HG02884 (cell line): ENCODE measurements at regions not wholly inside any gene's neighbourhood (a gene's known extent, or its start where the extent isn't known, plus 50 kb on each side); places are given as distances from the start of the nearest gene placed in this dataset.

ENCODE experiments used
- ATAC-seq: cut with Tn5 transposase; IDR thresholded peaks from one replicate; pipeline ENCODE4 v1.9.1; 2021; ENCODE audit warnings: mild to moderate bottlenecking, moderate library complexity; ENCODE audit not compliant: unreplicated experiment

DNA sequence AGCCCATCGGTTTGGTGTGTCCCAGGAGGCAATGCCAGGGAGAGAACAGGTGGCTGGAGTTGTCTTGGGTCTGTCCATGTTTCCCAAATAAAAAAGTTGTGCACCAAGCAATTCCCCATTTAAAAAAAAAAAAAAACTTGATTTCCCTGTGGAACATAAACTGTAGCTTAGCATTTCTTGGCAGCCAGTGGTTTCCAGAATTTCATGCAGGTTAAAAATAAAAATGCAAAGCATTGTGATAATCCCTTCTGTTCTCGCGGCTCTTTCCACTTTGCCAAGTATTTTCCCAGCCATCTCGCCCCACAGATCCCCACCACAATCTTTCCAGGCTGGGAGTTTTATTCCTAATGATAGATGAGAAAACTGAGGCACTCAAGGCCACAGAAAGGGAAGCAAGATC lies 51.4 kb upstream of the MSX1 start:
- ATAC-seq = no peak

DNA sequence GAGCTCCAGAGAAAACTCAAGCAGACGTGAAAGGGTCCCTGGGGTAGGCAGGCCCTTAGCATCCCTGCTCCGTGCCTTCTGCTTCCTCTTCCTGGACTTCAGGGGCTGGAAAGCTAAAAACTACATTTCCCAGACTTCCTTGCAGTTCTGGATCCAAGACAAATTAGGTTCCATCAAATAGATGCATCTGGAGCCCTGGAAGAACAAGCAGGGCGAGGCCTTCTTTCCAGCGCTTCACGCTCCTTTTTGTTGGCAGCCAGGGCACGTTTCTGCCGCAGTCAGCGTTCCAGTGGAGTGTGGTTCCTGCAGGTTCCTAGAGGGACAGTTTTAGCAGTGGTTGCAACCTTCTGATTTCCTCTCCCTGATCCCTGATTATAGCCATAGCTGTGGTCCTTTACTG lies 53.6 kb upstream of the MSX1 start:
- ATAC-seq = no peak

- ATAC-seq = no peak
These were observed 55.6 kb upstream of the MSX1 start for GRCh38 chr4:4803912-4804296.

DNA sequence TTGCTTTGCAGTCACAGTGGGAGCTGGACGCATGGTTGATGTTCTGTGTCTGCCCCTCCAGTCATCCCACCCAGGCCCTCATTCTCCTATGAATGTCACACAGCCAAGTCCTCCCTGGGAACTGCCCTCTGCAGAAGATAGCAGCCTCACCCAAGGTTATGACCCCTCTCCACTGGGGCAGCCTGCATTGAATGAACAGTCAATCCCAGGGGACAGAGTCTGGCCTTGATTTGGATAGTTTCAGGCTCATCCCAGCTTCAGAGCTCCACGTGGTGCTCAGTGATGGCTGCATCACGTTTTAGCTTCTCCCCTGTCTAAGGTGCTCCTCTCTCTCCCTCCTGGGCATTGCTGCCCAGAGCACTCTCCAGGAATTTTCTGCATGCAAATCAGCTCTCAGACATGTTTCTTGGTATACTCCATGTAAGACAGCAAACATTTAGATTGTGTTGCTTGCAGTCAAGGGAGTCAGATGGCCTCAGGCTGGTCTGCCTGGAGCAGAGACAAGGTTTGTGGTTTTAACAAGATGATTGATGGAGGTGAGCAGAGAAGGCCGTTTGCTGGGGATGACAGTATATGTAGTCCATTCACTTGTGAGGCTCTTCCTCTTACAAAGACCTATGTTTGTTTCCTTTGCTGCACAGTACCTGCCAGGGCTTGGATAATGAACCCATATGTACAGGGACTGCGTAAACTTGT lies 56.1 kb upstream of the MSX1 start:
- ATAC-seq = no peak

GRCh38 chr4:4800646-4801408 lies 58.6 kb upstream of the MSX1 start:
- no peak for ATAC-seq

DNA sequence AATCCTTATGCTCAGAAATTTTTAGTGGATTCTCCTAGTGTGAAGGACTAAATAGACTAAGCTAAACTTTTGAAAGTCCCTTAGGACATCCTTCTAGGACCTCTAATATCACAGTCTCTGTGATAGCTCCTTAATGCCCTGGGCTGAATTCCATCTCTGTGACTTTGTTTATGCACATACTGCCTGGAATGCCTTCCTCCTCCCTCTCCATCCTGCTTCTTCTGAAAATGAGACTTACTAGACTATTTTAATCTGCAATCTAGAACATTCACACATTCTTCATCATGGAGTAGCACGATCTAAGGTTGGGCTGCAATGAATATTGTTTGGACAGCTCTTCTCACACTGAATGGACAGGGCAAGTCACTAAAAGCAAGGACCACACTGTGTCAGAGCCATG lies 65.0 kb upstream of the MSX1 start:
- ATAC-seq = no peak

DNA sequence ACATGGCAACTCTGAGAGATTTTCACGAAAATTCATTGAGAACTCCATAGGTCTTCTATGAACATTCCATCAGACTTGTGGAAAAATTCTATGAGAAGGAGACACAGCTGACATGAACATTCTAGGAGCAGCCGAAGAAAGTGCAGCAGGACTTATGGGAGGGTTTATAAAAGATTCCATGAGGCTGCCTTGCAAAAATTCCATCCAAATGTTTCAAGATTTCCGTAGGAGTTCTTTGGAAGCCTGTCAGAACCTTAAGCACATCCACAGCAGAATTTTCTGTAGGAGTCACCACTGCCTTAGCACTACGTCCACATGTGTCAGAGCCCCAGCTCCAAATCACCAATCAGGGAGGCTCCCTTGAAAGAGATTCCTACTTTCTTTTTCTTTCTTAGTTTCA lies 67.0 kb upstream of the MSX1 start:
- ATAC-seq = no peak

GRCh38 chr4:4791299-4792111 lies 68.0 kb upstream of the MSX1 start:
- no peak for ATAC-seq

DNA sequence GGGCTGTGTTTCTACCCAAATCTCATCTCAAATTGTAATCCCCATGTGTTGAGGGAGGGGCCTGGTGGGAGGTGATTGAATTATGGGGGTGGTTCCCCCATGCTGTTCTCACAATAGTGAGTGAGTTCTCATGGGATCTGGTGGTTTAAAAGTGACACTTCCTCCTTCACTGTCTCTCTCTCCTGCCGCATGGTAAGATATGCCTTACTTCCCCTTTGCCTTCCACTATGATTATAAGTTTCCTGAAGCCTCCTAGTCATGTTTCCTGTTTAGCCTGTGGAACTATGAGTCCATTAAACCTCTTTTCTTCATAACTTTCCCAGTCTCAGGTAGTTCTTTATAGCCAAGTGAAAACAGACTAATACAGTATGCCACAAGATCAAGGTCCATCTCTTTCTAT lies 70.0 kb upstream of the MSX1 start:
- no peak for ATAC-seq

GRCh38 chr4:4788573-4788972 lies 70.9 kb upstream of the MSX1 start:
- ATAC-seq = no peak

- ATAC-seq = no peak
These were observed 72.0 kb upstream of the MSX1 start for GRCh38 chr4:4787421-4787820.

- no peak for ATAC-seq
These were observed 75.1 kb upstream of the MSX1 start for GRCh38 chr4:4784379-4784778.

GRCh38 chr4:4783847-4784246 lies 75.6 kb upstream of the MSX1 start:
- no peak for ATAC-seq

GRCh38 chr4:4782969-4783368 lies 76.5 kb upstream of the MSX1 start:
- no peak for ATAC-seq

DNA sequence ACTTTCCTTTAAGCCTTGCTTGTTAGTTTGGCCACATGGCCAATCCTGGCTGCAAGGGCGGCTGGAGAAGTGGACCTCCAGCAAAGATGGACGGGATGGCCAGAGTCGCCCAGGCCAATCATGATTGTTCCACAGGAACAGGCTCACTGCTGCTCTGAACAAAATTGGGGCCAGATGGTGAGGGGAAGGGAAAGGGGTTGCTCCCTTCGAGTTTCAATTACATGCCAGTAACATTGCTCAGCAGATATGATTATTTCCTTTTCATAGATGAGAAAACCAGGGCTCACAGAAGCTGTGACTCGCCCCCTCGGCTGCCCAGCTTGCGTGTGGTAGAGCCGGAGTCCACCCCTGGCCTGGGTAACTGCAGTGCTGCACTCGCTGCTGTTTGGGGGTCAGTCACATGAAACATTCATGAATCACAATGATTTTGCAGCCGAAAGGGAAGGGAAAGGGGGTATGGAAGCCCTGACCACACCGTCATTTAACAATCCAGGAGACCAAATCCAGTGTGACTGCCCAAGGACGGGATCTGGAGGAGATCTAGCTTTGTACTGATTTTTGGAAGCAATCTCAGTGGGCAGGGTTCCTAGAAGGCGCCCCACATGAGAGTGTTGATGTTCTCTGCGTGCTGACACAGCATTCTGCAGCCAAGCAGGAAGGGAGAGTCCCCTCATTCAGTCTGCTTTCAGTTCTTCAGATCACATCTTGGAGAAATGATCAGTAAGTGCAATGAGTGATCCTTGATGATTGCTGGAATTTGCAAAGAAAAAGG lies 77.3 kb upstream of the MSX1 start:
- ATAC-seq = no peak

DNA sequence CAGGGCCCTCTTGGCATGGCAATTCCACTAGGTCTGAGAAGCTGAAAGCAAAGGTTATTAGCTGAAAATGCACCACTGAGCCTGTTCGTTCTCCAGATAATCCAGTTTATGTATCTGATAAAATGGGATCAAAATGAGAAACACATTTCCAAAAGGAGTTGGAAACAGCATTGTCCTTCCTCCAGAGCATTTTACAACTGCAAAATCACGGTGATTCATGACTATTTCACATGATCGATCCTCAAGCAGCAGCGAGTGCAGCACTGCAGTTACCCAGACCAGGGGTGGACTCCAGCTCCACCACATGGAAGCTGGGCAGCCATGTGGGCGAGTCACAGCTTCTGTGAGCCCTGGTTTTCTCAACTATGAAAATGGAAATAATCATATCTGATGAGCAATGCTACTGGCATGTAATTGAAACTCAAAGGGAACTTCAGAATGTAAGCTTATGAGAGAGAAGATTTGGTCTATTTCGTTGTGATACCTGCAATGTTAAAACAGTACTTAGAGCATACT lies 78.7 kb upstream of the MSX1 start:
- no peak for ATAC-seq

- no peak for ATAC-seq
These were observed 80.0 kb upstream of the MSX1 start for GRCh38 chr4:4779486-4779885.

- ATAC-seq = no peak
These were observed 80.4 kb upstream of the MSX1 start for GRCh38 chr4:4779054-4779453.

DNA sequence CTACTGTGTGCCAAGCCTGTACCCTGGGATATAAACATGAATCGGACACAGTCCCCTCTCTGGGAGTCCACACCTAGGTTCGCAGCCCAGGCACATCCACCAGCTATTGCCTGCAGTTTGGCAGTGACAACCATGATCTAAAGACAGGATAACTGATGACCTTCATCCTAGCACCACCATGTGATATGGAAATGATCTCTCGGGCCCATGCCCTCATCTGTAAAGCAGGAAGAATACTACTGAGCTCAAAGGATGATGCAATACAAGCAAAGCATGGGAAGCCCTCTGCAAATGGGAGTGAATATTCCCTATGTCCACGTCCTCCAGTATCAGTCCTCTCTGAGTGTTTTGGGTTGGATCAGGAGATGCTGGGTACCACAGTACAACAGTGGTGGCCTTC lies 80.9 kb upstream of the MSX1 start:
- ATAC-seq = no peak

DNA sequence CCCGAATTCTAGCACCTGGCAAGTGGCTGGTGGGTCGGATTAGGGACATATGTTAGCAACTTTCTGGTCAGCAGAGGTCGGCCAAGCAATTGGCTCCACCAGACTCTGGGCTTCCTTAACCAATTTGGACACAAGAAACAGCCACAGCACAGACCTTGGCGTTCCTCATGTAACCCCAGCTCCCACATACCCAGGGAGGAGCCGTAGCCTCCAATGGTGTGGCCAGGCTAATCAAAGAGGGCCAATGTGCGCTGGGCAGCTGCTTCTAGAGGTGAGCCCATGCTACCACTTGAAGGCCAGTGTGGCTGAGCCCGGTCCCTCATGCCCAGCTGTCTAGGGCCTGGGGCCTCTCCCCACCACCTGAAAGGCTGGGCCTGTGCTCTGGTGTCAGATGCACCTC lies 82.5 kb upstream of the MSX1 start:
- ATAC-seq = no peak

DNA sequence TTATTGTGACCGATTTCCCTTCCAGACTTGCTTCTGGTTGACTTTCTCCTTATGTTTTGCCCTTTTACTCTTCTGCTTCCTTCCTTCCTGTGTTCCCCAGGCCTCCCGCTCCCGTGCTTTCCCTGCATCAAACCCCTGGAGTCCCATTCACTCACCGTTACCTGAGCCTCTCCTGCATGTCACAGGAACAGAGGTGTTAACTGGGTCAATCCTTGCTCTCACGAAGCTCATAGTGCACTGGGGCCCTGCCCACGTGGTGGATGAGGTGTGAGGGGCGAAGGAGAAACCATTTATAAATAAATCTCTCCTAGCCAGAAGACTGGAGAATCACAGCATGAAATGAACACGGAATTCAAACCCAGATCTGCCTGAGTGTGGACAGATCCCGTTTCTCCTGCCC lies 83.1 kb upstream of the MSX1 start:
- no peak for ATAC-seq
